ENCODE measurements at regions not wholly inside any gene's neighbourhood (a gene's known extent, or its start where the extent isn't known, plus 50 kb on each side); places are given as distances from the start of the nearest gene placed in this dataset.

DNA sequence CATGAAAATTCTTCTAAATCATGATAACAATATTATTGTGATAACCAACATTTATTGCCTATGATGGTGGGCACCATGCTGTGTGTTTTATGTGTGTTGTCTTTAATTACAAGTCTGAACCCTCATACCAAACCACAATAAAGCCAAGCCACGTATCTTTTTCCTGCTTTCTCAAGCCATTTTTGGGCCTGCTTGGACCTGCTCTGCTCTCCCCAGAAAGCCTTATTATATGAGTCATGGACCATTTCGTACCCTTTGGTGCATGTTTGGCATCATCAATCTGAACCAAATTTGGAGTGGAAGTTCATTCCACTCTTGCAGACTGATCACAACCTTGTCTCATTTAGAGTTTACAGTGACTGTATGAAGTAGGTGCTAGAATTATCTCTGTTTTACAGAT is 87.3 kb upstream of the CD53 start:
- TF ChIP-seq, protein P1, sequence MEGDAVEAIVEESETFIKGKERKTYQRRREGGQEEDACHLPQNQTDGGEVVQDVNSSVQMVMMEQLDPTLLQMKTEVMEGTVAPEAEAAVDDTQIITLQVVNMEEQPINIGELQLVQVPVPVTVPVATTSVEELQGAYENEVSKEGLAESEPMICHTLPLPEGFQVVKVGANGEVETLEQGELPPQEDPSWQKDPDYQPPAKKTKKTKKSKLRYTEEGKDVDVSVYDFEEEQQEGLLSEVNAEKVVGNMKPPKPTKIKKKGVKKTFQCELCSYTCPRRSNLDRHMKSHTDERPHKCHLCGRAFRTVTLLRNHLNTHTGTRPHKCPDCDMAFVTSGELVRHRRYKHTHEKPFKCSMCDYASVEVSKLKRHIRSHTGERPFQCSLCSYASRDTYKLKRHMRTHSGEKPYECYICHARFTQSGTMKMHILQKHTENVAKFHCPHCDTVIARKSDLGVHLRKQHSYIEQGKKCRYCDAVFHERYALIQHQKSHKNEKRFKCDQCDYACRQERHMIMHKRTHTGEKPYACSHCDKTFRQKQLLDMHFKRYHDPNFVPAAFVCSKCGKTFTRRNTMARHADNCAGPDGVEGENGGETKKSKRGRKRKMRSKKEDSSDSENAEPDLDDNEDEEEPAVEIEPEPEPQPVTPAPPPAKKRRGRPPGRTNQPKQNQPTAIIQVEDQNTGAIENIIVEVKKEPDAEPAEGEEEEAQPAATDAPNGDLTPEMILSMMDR (IDR thresholded peaks at IDR 0.05) = no peak
- TF ChIP-seq POLR2AphosphoS5 (IDR thresholded peaks at IDR 0.05) (no peak), POLR2A (IDR thresholded peaks at IDR 0.05) (no peak)
